H1 (cell line): ENCODE measurements at regions not wholly inside any gene's neighbourhood (a gene's known extent, or its start where the extent isn't known, plus 50 kb on each side); places are given as distances from the start of the nearest gene placed in this dataset.

ENCODE experiments used
- CTCF ChIA-PET: fragments of 300-600 bp; sonication (Branson Sonifier 250); formaldehyde crosslinking; loops from one replicate; lab custom pipeline; 2021; ENCODE audit not compliant: partially characterized antibody; lab: Charles Lee
- POLR2A ChIA-PET: fragments of 300-600 bp; sonication (Branson Sonifier 250); formaldehyde crosslinking; loops from one replicate; lab custom pipeline; 2021; ENCODE audit warnings: inconsistent platforms; ENCODE audit not compliant: partially characterized antibody; lab: Charles Lee
- DNase-seq, 2 experiments: peaks; one replicate each; pipeline versions ENCODE4 v3.0.0 to v3.0.0-alpha.2; 2010 to 2022; ENCODE audit warnings: low spot score in 2 of 2, low read depth in 1 of 2, mixed read lengths in 1 of 2
- FAIRE-seq: peaks from 2 replicates; lab custom pipeline; 2011; peaks lifted over from hg19 to GRCh38; lab: Jason Lieb, UNC
- H2AFZ ChIP-seq: 2 replicates; pipeline ENCODE4 v1.8.1; 2012; ENCODE audit warnings: low read length, inconsistent platforms
- H2AK5ac ChIP-seq: 2 replicates; pipeline ENCODE4 v1.6.1; 2013; ENCODE audit warnings: low read depth, low read length
- H2BK120ac ChIP-seq: replicated peaks from 2 replicates; pipeline ENCODE3; 2013; ENCODE audit warnings: low read depth, low read length, inconsistent platforms
- H2BK12ac ChIP-seq: 2 replicates; pipeline ENCODE4 v1.6.1; 2013; ENCODE audit warnings: low read depth, low read length
- H2BK15ac ChIP-seq: 2 replicates; pipeline ENCODE4 v1.6.1; 2013; ENCODE audit warnings: low read length
- H2BK20ac ChIP-seq: 2 replicates; pipeline ENCODE4 v1.6.1; 2013; ENCODE audit warnings: low read length
- H2BK5ac ChIP-seq: 2 replicates; pipeline ENCODE4 v1.6.1; 2013; ENCODE audit warnings: low read depth, low read length
- H3K14ac ChIP-seq: 2 replicates; pipeline ENCODE4 v1.6.1; 2013; ENCODE audit warnings: inconsistent platforms; ENCODE audit not compliant: insufficient read length
- H3K18ac ChIP-seq: 2 replicates; pipeline ENCODE4 v1.6.1; 2013; ENCODE audit warnings: low read length; ENCODE audit errors: extremely low read depth
- H3K23ac ChIP-seq: 2 replicates; pipeline ENCODE4 v1.6.1; 2013; ENCODE audit warnings: inconsistent platforms; ENCODE audit not compliant: insufficient read length
- H3K23me2 ChIP-seq: 2 replicates; pipeline ENCODE4 v1.6.1; 2013; ENCODE audit warnings: low read depth, low read length
- H3K27ac ChIP-seq: 2 replicates; pipeline ENCODE4 v1.6.1; 2011; ENCODE audit warnings: low read depth, low read length, inconsistent platforms
- H3K27me3 ChIP-seq, 4 experiments: replicated peaks in 1 of 4; 1 replicate in 1 of 4; 2 replicates in 3 of 4; pipeline versions ENCODE4 v1.6.1 to v1.8.1; 2011 to 2013; ENCODE audit warnings: low read length in 3 of 4, mild to moderate bottlenecking in 3 of 4, inconsistent platforms in 2 of 4, mixed read lengths in 2 of 4, moderate library complexity in 1 of 4; ENCODE audit not compliant: control insufficient read depth in 3 of 4, insufficient read depth in 3 of 4; ENCODE audit errors: extremely low read depth in 1 of 4
- H3K36me3 ChIP-seq, 4 experiments: 2 replicates each; pipeline versions ENCODE4 v1.6.1 to v1.8.1; 2011 to 2013; ENCODE audit warnings: mild to moderate bottlenecking in 4 of 4, low read length in 3 of 4, moderate library complexity in 2 of 4, control low read depth in 1 of 4, inconsistent platforms in 1 of 4; ENCODE audit not compliant: insufficient read depth in 4 of 4, control insufficient read depth in 2 of 4
- H3K4ac ChIP-seq: replicated peaks from 2 replicates; pipeline ENCODE3; 2013; ENCODE audit warnings: low read length, low read depth, mixed read lengths, inconsistent platforms; ENCODE audit not compliant: insufficient read length
- H3K4me1 ChIP-seq, 4 experiments: replicated peaks in 1 of 4; 1 replicate in 1 of 4; 2 replicates in 3 of 4; pipeline versions ENCODE4 v1.6.1 to v1.8.1; 2011 to 2013; ENCODE audit warnings: low read length in 3 of 4, inconsistent platforms in 2 of 4, mixed read lengths in 1 of 4; ENCODE audit not compliant: insufficient read depth in 4 of 4, control insufficient read depth in 3 of 4
- H3K4me2 ChIP-seq, 2 experiments: 2 replicates each; pipeline versions ENCODE4 v1.6.1 to v1.8.1; 2011 to 2013; ENCODE audit warnings: low read depth in 2 of 2, low read length in 2 of 2, control low read depth in 1 of 2, inconsistent platforms in 1 of 2, mild to moderate bottlenecking in 1 of 2; ENCODE audit not compliant: insufficient read depth in 1 of 2
- H3K4me3 ChIP-seq, 4 experiments: fragments of 200-600, 300-600 bp in 1 of 4; sonication (generic), shearing (Covaris generic), sonication (Bioruptor Twin) in 1 of 4; 2 replicates each; pipeline versions ENCODE4 v1.5.1 to v1.8.1; 2011 to 2016; ENCODE audit warnings: low read length in 4 of 4, low read depth in 3 of 4, control low read depth in 2 of 4, inconsistent platforms in 2 of 4, mild to moderate bottlenecking in 2 of 4, mixed read lengths in 1 of 4, moderate library complexity in 1 of 4; ENCODE audit not compliant: insufficient read depth in 2 of 4; ENCODE audit errors: extremely low read depth in 1 of 4
- H3K56ac ChIP-seq: replicated peaks from 2 replicates; pipeline ENCODE3; 2013; ENCODE audit warnings: low read depth, mild to moderate bottlenecking, mixed read lengths, low read length, inconsistent platforms; ENCODE audit not compliant: insufficient read length
- H3K79me1 ChIP-seq: 2 replicates; pipeline ENCODE4 v1.6.1; 2013; ENCODE audit warnings: low read depth, low read length, control low read depth
- H3K79me2 ChIP-seq, 2 experiments: 2 replicates each; pipeline versions ENCODE4 v1.6.1 to v1.8.1; 2012 to 2013; ENCODE audit warnings: low read length in 2 of 2, mild to moderate bottlenecking in 2 of 2, inconsistent platforms in 1 of 2; ENCODE audit not compliant: insufficient read depth in 2 of 2, control insufficient read depth in 1 of 2
- H3K9ac ChIP-seq, 4 experiments: replicated peaks in 1 of 4; 1 replicate in 1 of 4; 2 replicates in 3 of 4; pipeline versions ENCODE4 v1.6.1 to v1.8.1; 2011 to 2013; ENCODE audit warnings: low read depth in 3 of 4, low read length in 3 of 4, control low read depth in 2 of 4, mild to moderate bottlenecking in 2 of 4, moderate library complexity in 2 of 4, inconsistent platforms in 1 of 4; ENCODE audit errors: extremely low read depth in 1 of 4
- H3K9me3 ChIP-seq, 2 experiments: 2 replicates each; pipeline versions ENCODE4 v1.6.1 to v1.8.1; 2012 to 2013; ENCODE audit warnings: mild to moderate bottlenecking in 2 of 2, moderate library complexity in 2 of 2, control low read depth in 1 of 2, inconsistent platforms in 1 of 2, low read depth in 1 of 2, low read length in 1 of 2, mixed read lengths in 1 of 2; ENCODE audit not compliant: insufficient read depth in 2 of 2
- H4K20me1 ChIP-seq, 2 experiments: replicated peaks in 1 of 2; 2 replicates each; pipeline versions ENCODE3 to v1.8.1; 2011 to 2013; ENCODE audit warnings: inconsistent platforms in 2 of 2, low read length in 2 of 2, mild to moderate bottlenecking in 1 of 2; ENCODE audit not compliant: insufficient read depth in 2 of 2, control insufficient read depth in 1 of 2
- H4K5ac ChIP-seq: 2 replicates; pipeline ENCODE4 v1.6.1; 2013; ENCODE audit warnings: low read length, low read depth, mixed read lengths, inconsistent platforms; ENCODE audit not compliant: insufficient read length
- H4K8ac ChIP-seq: 2 replicates; pipeline ENCODE4 v1.8.0; 2013; ENCODE audit warnings: mild to moderate bottlenecking, moderate library complexity, low read length, inconsistent platforms; ENCODE audit not compliant: insufficient read depth; ENCODE audit errors: extremely low read depth
- H4K91ac ChIP-seq: replicated peaks from 2 replicates; pipeline ENCODE3; 2013; ENCODE audit warnings: low read length, mixed read lengths, inconsistent platforms; ENCODE audit not compliant: insufficient read length
- ASH2L ChIP-seq: fragments of 200-600, 300-600 bp; sonication (generic); IDR thresholded peaks from one replicate; pipeline ENCODE4 v1.7.1; 2017; ENCODE audit warnings: low read length
- ATF3 ChIP-seq: IDR thresholded peaks from 2 replicates; pipeline ENCODE4 v1.6.1; 2011; ENCODE audit warnings: low read depth, mild to moderate bottlenecking, low read length; ENCODE audit not compliant: insufficient read depth
- BACH1 ChIP-seq: IDR thresholded peaks from 2 replicates; pipeline ENCODE4 v1.6.1; 2012; ENCODE audit warnings: low read length, improper control_type of control experiment
- CTCF ChIP-seq, 3 experiments: IDR thresholded peaks; 1 replicate in 2 of 3; 2 replicates in 1 of 3; pipeline versions ENCODE4 v1.5.1 to v1.6.1; 2011; ENCODE audit warnings: low read length in 3 of 3, mild to moderate bottlenecking in 3 of 3, inconsistent platforms in 2 of 3, low read depth in 1 of 3, moderate library complexity in 1 of 3; ENCODE audit not compliant: insufficient read depth in 1 of 3; ENCODE audit errors: control extremely low read depth in 1 of 3
- FOSL1 ChIP-seq: IDR thresholded peaks from 2 replicates; pipeline ENCODE4 v1.6.1; 2011; ENCODE audit warnings: mild to moderate bottlenecking, low read depth, low read length, moderate library complexity; ENCODE audit not compliant: insufficient read depth
- HDAC2 ChIP-seq, 2 experiments: fragments of 300-600 bp in 1 of 2; sonication (generic) in 1 of 2; IDR thresholded peaks; 2 replicates each; pipeline ENCODE4 v1.6.1; 2011 to 2012; ENCODE audit warnings: low read depth in 2 of 2, low read length in 2 of 2, mild to moderate bottlenecking in 2 of 2, moderate library complexity in 2 of 2, borderline replicate concordance in 1 of 2, inconsistent platforms in 1 of 2
- RFX5 ChIP-seq: IDR thresholded peaks from 2 replicates; pipeline ENCODE4 v1.6.1; 2011; ENCODE audit warnings: low read depth, low read length, improper control_type of control experiment, borderline replicate concordance
- SP1 ChIP-seq: IDR thresholded peaks from 2 replicates; pipeline ENCODE4 v1.6.1; 2011; ENCODE audit warnings: low read depth, low read length
- SRF ChIP-seq: IDR thresholded peaks from 2 replicates; pipeline ENCODE4 v1.6.1; 2011; ENCODE audit warnings: mild to moderate bottlenecking, low read depth, low read length, moderate library complexity
- SUZ12 ChIP-seq: fragments of 200-600 bp; sonication (generic); IDR thresholded peaks from 2 replicates; pipeline ENCODE4 v1.6.1; 2012; ENCODE audit warnings: mild to moderate bottlenecking, inconsistent platforms, low read length, moderate library complexity, mixed read lengths
- WGBS, 2 experiments: shearing (Covaris generic) in 1 of 2; methylation state at CpG; one replicate each; pipeline versions ENCODE4 v1.1.6 to v1.1.7; 2013 to 2015; ENCODE audit warnings: low lambda C conversion rate in 2 of 2, mixed read lengths in 2 of 2, inconsistent platforms in 1 of 2, low coverage in 1 of 2, missing lambda C conversion rate in 1 of 2; ENCODE audit not compliant: insufficient replicate concordance in 2 of 2, insufficient coverage in 1 of 2, insufficient read length in 1 of 2; ENCODE audit errors: extremely low coverage in 1 of 2, missing lambda C conversion rate in 1 of 2; 5-methylcytosine and 5-hydroxymethylcytosine counted together

DNA sequence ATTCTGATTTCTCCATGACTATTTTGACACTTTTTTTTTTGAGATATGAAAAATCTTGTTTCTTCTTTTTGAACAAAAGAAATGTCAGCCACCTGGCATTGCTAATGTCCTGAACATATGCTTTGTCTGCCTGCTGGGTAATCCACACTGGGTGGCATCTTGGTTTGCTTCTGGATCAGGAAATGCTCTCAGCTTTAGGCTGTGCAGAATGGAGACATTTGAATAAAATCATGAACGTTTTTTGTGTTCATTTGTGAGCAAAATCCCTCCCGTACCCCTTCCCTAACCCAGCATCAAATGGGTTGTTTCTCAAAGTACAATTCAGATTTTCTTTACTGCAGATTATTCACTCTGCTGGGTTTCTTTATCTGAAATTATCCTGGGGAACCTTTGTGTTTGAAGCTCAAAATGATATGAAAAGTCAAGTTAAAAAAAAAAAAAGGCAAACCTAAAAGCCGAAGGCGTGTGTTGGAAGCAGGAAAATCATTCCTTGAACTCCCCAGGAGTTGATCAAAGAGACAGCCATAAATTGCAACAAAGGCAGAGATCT is 53.4 kb upstream of the KLF7 start:
- no peak overlapping the region for H2BK20ac ChIP-seq
- H3K36me3 ChIP-seq = no peaks in the 10 kb centered on the region
- no peak overlapping the region for H3K27ac ChIP-seq
- no peak overlapping the region for H2AFZ ChIP-seq
- 77% methylated on average over 4 of the region's 4 CpGs; no CpG with 5 or more reads in 1 of the 2 experiments for WGBS, 2 experiments
- FAIRE-seq (no peak), DNase-seq (no peak)
- no peak overlapping the region for H3K14ac ChIP-seq
- no peak overlapping the region for H2AK5ac ChIP-seq
- H4K20me1 ChIP-seq = no peaks in the 10 kb centered on the region
- no peak overlapping the region for H4K5ac ChIP-seq
- H3K27me3 ChIP-seq = no peaks in the 10 kb centered on the region
- no peak overlapping the region for H3K4me2 ChIP-seq
- H2BK15ac ChIP-seq = no peak overlapping the region
- H2BK12ac ChIP-seq = no peak overlapping the region
- ChIA-PET POLR2A (interaction anchor here (0.6 kb wide), 2 partner anchors 18 to 85 kb away, joined by 3 to 5 read pairs; no protein-coding TSS in a partner anchor), CTCF (interaction anchor here (0.6 to 1.5 kb wide), 5 partner anchors 9 to 1949 kb away, joined by 3 to 5 read pairs (median 3); no protein-coding TSS in a partner anchor)
- H3K23ac ChIP-seq = no peak overlapping the region
- no peak overlapping the region for H3K18ac ChIP-seq
- H2BK120ac ChIP-seq = no peak overlapping the region
- no peak overlapping the region for H4K8ac ChIP-seq
- H3K4me1 ChIP-seq = peaks cover 0 to 7% (median 3%) of the 10 kb centered on the region in 4 experiments; a peak in 2 of 7 replicates
- no peak overlapping the region for H2BK5ac ChIP-seq
- no peak overlapping the region for H3K56ac ChIP-seq
- no peaks in the 10 kb centered on the region; the same call in 1 of the 2 replicates for H3K23me2 ChIP-seq
- H3K9ac ChIP-seq = no peak overlapping the region
- no peak overlapping the region for H4K91ac ChIP-seq
- no peak overlapping the region for H3K4ac ChIP-seq
- H3K79me2 ChIP-seq = no peaks in the 10 kb centered on the region
- no peak overlapping the region for H3K4me3 ChIP-seq
- no peaks in the 10 kb centered on the region for H3K79me1 ChIP-seq
- H3K9me3 ChIP-seq = no peaks in the 10 kb centered on the region
- TF ChIP-seq HDAC2 (IDR thresholded peaks at IDR 0.05; ENCODE audit: borderline replicate concordance in 1 of 2, low read depth in 2 of 2, low read length in 2 of 2) = no peak
- no peak for TF ChIP-seq RFX5
- TF ChIP-seq SUZ12 = no peak
- no peak for TF ChIP-seq FOSL1
- no peak for TF ChIP-seq SP1
- TF ChIP-seq ATF3 = no peak
- TF ChIP-seq ASH2L = no peak
- no peak for TF ChIP-seq BACH1
- no peak for TF ChIP-seq CTCF (IDR thresholded peaks at IDR 0.05; ENCODE audit: control extremely low read depth in 1 of 3, insufficient read depth in 1 of 3, low read depth in 1 of 3, low read length in 3 of 3)
- TF ChIP-seq SRF = no peak
